CD4-positive, alpha-beta T cell treated with Interleukin-17A for 4 hours (primary cell): ENCODE measurements at regions not wholly inside any gene's neighbourhood (a gene's known extent, or its start where the extent isn't known, plus 50 kb on each side); places are given as distances from the start of the nearest gene placed in this dataset.
"Not testable (repeated sequence)": the region's sequence is repeated elsewhere in the genome, so short reads cannot be mapped to it uniquely, and the experiment has no call there.

ENCODE experiments used
- DNase-seq: peaks from one replicate; pipeline ENCODE4 v3.0.0-alpha.2; 2020; ENCODE audit warnings: mixed read lengths

GRCh38 chr12:65690477-65690876, 133.8 kb upstream of the HMGA2 start:
- DNase-seq: no peak

GRCh38 chr12:65694130-65694529, 130.2 kb upstream of the HMGA2 start:
- no peak for DNase-seq

GRCh38 chr12:65695113-65695865, 129.0 kb upstream of the HMGA2 start:
- DNase-seq: no peak

- DNase-seq: no peak
These were observed 128.1 kb upstream of the HMGA2 start for GRCh38 chr12:65696227-65696626.

- no peak for DNase-seq
These were observed 125.0 kb upstream of the HMGA2 start for GRCh38 chr12:65699251-65699650.

- no peak for DNase-seq
These were observed 121.1 kb upstream of the HMGA2 start for GRCh38 chr12:65703176-65703575.

- no peak for DNase-seq
These were observed 118.9 kb upstream of the HMGA2 start for GRCh38 chr12:65705380-65705876.

GRCh38 chr12:65707051-65707450, 117.2 kb upstream of the HMGA2 start:
- no peak for DNase-seq

- DNase-seq: no peak
These were observed 111.9 kb upstream of the HMGA2 start for GRCh38 chr12:65712260-65713004.

GRCh38 chr12:65715961-65716360, 108.3 kb upstream of the HMGA2 start:
- DNase-seq: no peak

- DNase-seq: no peak
These were observed 103.8 kb upstream of the HMGA2 start for GRCh38 chr12:65720136-65721130.

- no peak for DNase-seq
These were observed 102.6 kb upstream of the HMGA2 start for GRCh38 chr12:65721541-65722190.

- no peak for DNase-seq
These were observed 98.9 kb upstream of the HMGA2 start for GRCh38 chr12:65725376-65725775.

GRCh38 chr12:65728455-65728847, 95.8 kb upstream of the HMGA2 start:
- no peak for DNase-seq

GRCh38 chr12:65728848-65729793, 95.2 kb upstream of the HMGA2 start:
- DNase-seq: no peak

- DNase-seq: no peak
These were observed 92.5 kb upstream of the HMGA2 start for GRCh38 chr12:65731771-65732170.

GRCh38 chr12:65733643-65734042, 90.6 kb upstream of the HMGA2 start:
- not testable (repeated sequence) for DNase-seq

- DNase-seq: no peak
These were observed 90.1 kb upstream of the HMGA2 start for GRCh38 chr12:65734226-65734625.

GRCh38 chr12:65739606-65740005, 84.7 kb upstream of the HMGA2 start:
- no peak for DNase-seq

- no peak for DNase-seq
These were observed 83.8 kb upstream of the HMGA2 start for GRCh38 chr12:65740506-65740872.

- DNase-seq: peak; percentile 81
These were observed 83.2 kb upstream of the HMGA2 start for GRCh38 chr12:65740873-65741600.
